Neural cell (in vitro differentiated cells): ENCODE measurements at regions not wholly inside any gene's neighbourhood (a gene's known extent, or its start where the extent isn't known, plus 50 kb on each side); places are given as distances from the start of the nearest gene placed in this dataset.

Experiments
- H2AFZ ChIP-seq: fragments of 200-600, 300-800 bp; sonication (generic), shearing (Covaris generic); 2 replicates; pipeline ENCODE4 v1.6.0; 2014; ENCODE audit warnings: low read depth, mild to moderate bottlenecking, antibody characterized with exemption, low read length, moderate library complexity
- H3F3A ChIP-seq: fragments of 200-600 bp; shearing (Covaris generic); 2 replicates; pipeline ENCODE4 v1.6.1; 2016; ENCODE audit warnings: mild to moderate bottlenecking, moderate library complexity, mixed read lengths, antibody characterized with exemption, low read length; ENCODE audit not compliant: insufficient read depth, poor library complexity, severe bottlenecking
- H3K27ac ChIP-seq: fragments of 200-600, 300-800 bp; sonication (generic), shearing (Covaris generic); 2 replicates; pipeline ENCODE4 v1.5.1; 2014; ENCODE audit warnings: mild to moderate bottlenecking, low read length, moderate library complexity
- H3K27me3 ChIP-seq: fragments of 300-800, 200-600 bp; sonication (generic), shearing (Covaris generic); 2 replicates; pipeline ENCODE4 v1.6.0; 2014; ENCODE audit warnings: mild to moderate bottlenecking, low read depth, low read length, moderate library complexity; ENCODE audit not compliant: insufficient read depth
- H3K36me3 ChIP-seq: fragments of 300-800, 200-600 bp; sonication (generic), shearing (Covaris generic); 2 replicates; pipeline ENCODE4 v1.5.1; 2014; ENCODE audit warnings: mild to moderate bottlenecking, antibody characterized with exemption, low read length, moderate library complexity; ENCODE audit not compliant: insufficient read depth
- H3K4me2 ChIP-seq: fragments of 300-800, 200-600 bp; sonication (generic), shearing (Covaris generic); 2 replicates; pipeline ENCODE4 v1.6.0; 2014; ENCODE audit warnings: mild to moderate bottlenecking, low read length
- H3K4me3 ChIP-seq: fragments of 300-800, 200-600 bp; sonication (generic), shearing (Covaris generic); 2 replicates; pipeline ENCODE4 v1.5.1; 2014; ENCODE audit warnings: mild to moderate bottlenecking, low read length, moderate library complexity
- H3K79me2 ChIP-seq: fragments of 200-600 bp; shearing (Covaris generic); replicated peaks from 2 replicates; pipeline ENCODE4 v1.6.0; 2014; ENCODE audit warnings: mild to moderate bottlenecking, low read length, moderate library complexity; ENCODE audit not compliant: insufficient read depth
- H3K9ac ChIP-seq: fragments of 300-800, 200-600 bp; sonication (generic), shearing (Covaris generic); 2 replicates; pipeline ENCODE4 v1.6.1; 2016; ENCODE audit warnings: mild to moderate bottlenecking, low read length, mixed read lengths
- H3K9me2 ChIP-seq: fragments of 200-600 bp; shearing (Covaris generic); 2 replicates; pipeline ENCODE4 v1.6.1; 2016; ENCODE audit warnings: mild to moderate bottlenecking, low read length, mixed read lengths; ENCODE audit not compliant: insufficient read depth
- H3K9me3 ChIP-seq: fragments of 200-600, 300-800 bp; sonication (generic), shearing (Covaris generic); 2 replicates; pipeline ENCODE4 v1.6.1; 2016; ENCODE audit warnings: mild to moderate bottlenecking, mixed run types, low read length, moderate library complexity, mixed read lengths
- H4K20me1 ChIP-seq: fragments of 200-600 bp; shearing (Covaris generic); 2 replicates; pipeline ENCODE4 v1.6.1; 2016; ENCODE audit warnings: mild to moderate bottlenecking, mixed run types; ENCODE audit not compliant: insufficient read depth
- EP300 ChIP-seq: fragments of 450-650 bp; conservative IDR thresholded peaks from 2 replicates; pipeline ENCODE4 v1.6.1; 2014; ENCODE audit warnings: antibody characterized with exemption, mild to moderate bottlenecking, moderate library complexity; ENCODE audit not compliant: poor library complexity, severe bottlenecking
- EZH2 ChIP-seq: fragments of 200-600, 300-800 bp; shearing (Covaris generic), sonication (generic); IDR thresholded peaks from 2 replicates; pipeline ENCODE4 v1.6.1; 2014; ENCODE audit warnings: antibody characterized with exemption, low read length, borderline replicate concordance, mild to moderate bottlenecking; ENCODE audit not compliant: insufficient read depth, poor library complexity, severe bottlenecking
- MXI1 ChIP-seq: fragments of 450-650 bp; conservative IDR thresholded peaks from 2 replicates; pipeline ENCODE4 v1.6.1; 2014; ENCODE audit warnings: antibody characterized with exemption, mild to moderate bottlenecking; ENCODE audit not compliant: poor library complexity, severe bottlenecking
- POLR2AphosphoS5 ChIP-seq: IDR thresholded peaks from 2 replicates; pipeline ENCODE4 v1.6.1; 2012
- RAD21 ChIP-seq: fragments of 450-650 bp; conservative IDR thresholded peaks from 2 replicates; pipeline ENCODE4 v1.6.1; 2014; ENCODE audit warnings: antibody characterized with exemption, mild to moderate bottlenecking, moderate library complexity
- SMC3 ChIP-seq: fragments of 450-650 bp; conservative IDR thresholded peaks from 2 replicates; pipeline ENCODE4 v1.6.1; 2014; ENCODE audit warnings: antibody characterized with exemption, mild to moderate bottlenecking, moderate library complexity; ENCODE audit not compliant: poor library complexity
- TAF1 ChIP-seq: IDR thresholded peaks from 2 replicates; pipeline ENCODE4 v1.6.1; 2012; ENCODE audit warnings: low read depth
- TF ChIP-seq, protein P1 (sequence below): IDR thresholded peaks from 2 replicates; pipeline ENCODE4 v1.6.1; 2012; ENCODE audit warnings: borderline replicate concordance
- TF ChIP-seq, protein P2 (sequence below): fragments of 450-650 bp; IDR thresholded peaks from 2 replicates; pipeline ENCODE4 v1.5.1; 2014; ENCODE audit warnings: antibody characterized with exemption, mild to moderate bottlenecking, moderate library complexity; ENCODE audit not compliant: poor library complexity, severe bottlenecking

DNA sequence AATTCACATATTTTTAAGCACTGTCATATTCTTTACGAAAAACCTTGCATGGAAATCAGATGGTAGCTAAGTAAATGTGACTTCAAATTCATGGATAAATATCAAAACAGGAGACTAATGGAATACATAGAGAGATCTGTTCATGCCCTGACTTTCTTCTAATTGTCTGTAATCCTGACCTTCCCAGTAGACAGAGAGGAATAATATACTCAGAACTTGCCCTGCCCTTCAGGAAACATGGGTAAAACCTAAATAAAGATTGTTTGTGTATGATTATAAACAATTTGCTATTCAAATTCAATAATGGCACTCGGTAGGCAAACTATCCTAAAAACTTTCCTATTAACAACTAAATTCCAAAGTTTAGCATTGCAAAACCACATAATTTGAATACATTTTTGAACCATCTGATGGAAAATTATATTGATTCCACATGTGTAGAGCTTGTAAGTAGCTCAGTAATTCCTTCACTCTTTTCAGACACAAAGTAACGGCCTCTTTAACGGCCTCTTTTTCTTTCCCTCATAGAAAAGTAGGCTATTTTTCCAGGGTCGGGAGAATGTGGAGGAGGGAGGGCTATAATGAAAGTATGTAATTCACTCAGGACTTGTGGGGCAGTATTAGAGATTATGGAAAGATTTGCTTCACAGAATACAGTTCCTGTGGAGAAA lies 227.6 kb downstream of the ALDH8A1 start:
- H3K4me3 ChIP-seq: no peak overlapping the region
- no peaks in the 10 kb centered on the region for H3K27me3 ChIP-seq
- TF ChIP-seq TAF1 (no peak), EZH2 (no peak), MXI1 (no peak), POLR2AphosphoS5 (no peak), SMC3 (no peak), EP300 (no peak), RAD21 (no peak)
- TF ChIP-seq, protein P1, sequence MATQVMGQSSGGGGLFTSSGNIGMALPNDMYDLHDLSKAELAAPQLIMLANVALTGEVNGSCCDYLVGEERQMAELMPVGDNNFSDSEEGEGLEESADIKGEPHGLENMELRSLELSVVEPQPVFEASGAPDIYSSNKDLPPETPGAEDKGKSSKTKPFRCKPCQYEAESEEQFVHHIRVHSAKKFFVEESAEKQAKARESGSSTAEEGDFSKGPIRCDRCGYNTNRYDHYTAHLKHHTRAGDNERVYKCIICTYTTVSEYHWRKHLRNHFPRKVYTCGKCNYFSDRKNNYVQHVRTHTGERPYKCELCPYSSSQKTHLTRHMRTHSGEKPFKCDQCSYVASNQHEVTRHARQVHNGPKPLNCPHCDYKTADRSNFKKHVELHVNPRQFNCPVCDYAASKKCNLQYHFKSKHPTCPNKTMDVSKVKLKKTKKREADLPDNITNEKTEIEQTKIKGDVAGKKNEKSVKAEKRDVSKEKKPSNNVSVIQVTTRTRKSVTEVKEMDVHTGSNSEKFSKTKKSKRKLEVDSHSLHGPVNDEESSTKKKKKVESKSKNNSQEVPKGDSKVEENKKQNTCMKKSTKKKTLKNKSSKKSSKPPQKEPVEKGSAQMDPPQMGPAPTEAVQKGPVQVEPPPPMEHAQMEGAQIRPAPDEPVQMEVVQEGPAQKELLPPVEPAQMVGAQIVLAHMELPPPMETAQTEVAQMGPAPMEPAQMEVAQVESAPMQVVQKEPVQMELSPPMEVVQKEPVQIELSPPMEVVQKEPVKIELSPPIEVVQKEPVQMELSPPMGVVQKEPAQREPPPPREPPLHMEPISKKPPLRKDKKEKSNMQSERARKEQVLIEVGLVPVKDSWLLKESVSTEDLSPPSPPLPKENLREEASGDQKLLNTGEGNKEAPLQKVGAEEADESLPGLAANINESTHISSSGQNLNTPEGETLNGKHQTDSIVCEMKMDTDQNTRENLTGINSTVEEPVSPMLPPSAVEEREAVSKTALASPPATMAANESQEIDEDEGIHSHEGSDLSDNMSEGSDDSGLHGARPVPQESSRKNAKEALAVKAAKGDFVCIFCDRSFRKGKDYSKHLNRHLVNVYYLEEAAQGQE: no peak
- TF ChIP-seq, protein P2, sequence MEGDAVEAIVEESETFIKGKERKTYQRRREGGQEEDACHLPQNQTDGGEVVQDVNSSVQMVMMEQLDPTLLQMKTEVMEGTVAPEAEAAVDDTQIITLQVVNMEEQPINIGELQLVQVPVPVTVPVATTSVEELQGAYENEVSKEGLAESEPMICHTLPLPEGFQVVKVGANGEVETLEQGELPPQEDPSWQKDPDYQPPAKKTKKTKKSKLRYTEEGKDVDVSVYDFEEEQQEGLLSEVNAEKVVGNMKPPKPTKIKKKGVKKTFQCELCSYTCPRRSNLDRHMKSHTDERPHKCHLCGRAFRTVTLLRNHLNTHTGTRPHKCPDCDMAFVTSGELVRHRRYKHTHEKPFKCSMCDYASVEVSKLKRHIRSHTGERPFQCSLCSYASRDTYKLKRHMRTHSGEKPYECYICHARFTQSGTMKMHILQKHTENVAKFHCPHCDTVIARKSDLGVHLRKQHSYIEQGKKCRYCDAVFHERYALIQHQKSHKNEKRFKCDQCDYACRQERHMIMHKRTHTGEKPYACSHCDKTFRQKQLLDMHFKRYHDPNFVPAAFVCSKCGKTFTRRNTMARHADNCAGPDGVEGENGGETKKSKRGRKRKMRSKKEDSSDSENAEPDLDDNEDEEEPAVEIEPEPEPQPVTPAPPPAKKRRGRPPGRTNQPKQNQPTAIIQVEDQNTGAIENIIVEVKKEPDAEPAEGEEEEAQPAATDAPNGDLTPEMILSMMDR: no peak
- H3K36me3 ChIP-seq: no peaks in the 10 kb centered on the region
- no peak overlapping the region for H3K4me2 ChIP-seq
- H2AFZ ChIP-seq: no peak overlapping the region
- H3K9ac ChIP-seq: no peak overlapping the region
- no peaks in the 10 kb centered on the region for H4K20me1 ChIP-seq
- H3K9me3 ChIP-seq: no peaks in the 10 kb centered on the region
- H3K27ac ChIP-seq: no peak overlapping the region
- H3K79me2 ChIP-seq: no peaks in the 10 kb centered on the region
- no peaks in the 10 kb centered on the region for H3F3A ChIP-seq
- H3K9me2 ChIP-seq: no peaks in the 10 kb centered on the region

DNA sequence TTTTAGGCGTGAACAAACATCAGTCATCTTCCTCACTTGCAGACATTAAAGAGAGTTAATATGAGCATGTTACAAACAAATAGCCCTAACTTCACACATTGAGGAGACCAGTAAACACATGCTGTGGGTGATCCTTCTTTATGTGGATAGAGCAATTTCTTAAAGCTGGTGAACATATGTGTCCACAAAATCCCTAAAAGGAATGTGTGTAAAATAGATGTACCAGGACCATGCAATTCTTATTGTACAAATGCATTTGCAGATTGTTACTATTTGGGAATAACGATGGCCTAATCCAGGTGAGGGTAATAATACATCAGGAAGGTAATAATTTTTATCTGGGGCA lies 228.9 kb downstream of the ALDH8A1 start:
- TF ChIP-seq, protein P2: no peak
- TF ChIP-seq POLR2AphosphoS5 (no peak), TAF1 (no peak), EP300 (no peak), RAD21 (no peak), MXI1 (no peak), SMC3 (no peak), EZH2 (no peak)
- TF ChIP-seq, protein P1: no peak
- Histone ChIP-seq H3K4me2 (no peak overlapping the region), H2AFZ (no peak overlapping the region), H3K27me3 (no peaks in the 10 kb centered on the region), H3K9me2 (no peaks in the 10 kb centered on the region), H3F3A (no peaks in the 10 kb centered on the region), H3K36me3 (no peaks in the 10 kb centered on the region), H3K4me3 (no peak overlapping the region), H3K9me3 (no peaks in the 10 kb centered on the region), H3K9ac (no peak overlapping the region), H3K27ac (no peak overlapping the region), H4K20me1 (no peaks in the 10 kb centered on the region), H3K79me2 (no peaks in the 10 kb centered on the region)
